ENCODE measurements at regions not wholly inside any gene's neighbourhood (a gene's known extent, or its start where the extent isn't known, plus 50 kb on each side); places are given as distances from the start of the nearest gene placed in this dataset.

DNA sequence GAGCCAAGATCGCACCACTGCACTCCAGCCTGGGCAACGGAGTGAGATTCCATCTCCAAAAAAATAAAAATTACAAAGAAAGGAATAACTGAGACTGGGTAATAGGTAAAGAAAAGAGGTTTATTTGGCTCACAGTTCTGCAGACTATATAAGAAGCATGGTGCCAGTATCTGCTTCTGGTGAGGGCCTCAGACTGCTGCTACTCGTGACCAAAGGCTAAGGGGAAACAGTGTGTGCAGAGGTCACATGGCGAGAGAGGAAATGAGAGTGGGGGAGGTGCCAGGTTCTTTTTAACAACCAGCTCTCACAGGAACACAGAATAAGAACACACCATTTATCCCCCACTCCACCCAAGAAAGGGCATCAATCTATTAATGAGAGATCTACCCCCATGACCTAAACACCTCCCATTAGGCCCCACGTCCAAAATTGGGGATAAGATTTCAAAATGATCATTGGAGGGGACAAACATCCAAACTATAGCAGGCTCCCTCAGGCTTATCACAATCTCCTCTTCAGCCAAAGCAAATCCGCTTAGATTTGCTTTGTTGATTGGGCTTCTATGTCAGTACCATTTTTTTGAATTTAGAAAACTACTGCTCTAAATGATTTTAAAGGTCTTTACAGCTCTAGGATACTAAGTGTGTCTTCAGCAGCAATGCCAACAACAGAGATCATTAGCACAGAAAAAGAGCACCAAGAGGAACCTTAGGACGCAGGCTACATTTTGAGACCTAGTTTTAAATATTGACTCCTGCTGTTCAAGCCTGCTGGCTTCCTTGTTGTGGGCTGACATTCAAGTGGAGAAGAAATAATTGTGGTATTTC lies 84.2 kb upstream of the TBL1XR1 start:
- Histone ChIP-seq H3K27ac (no peak overlapping the region), H3K4me3 (no peak overlapping the region), H3K4me1 (peaks cover 0 to 11% (median 8%) of the 10 kb centered on the region in 4 donors), H3K27me3 (no peaks in the 10 kb centered on the region), H3K9me3 (no peaks in the 10 kb centered on the region), H3K36me3 (no peaks in the 10 kb centered on the region)
- no peak for DNase-seq
- TF ChIP-seq, protein P1, sequence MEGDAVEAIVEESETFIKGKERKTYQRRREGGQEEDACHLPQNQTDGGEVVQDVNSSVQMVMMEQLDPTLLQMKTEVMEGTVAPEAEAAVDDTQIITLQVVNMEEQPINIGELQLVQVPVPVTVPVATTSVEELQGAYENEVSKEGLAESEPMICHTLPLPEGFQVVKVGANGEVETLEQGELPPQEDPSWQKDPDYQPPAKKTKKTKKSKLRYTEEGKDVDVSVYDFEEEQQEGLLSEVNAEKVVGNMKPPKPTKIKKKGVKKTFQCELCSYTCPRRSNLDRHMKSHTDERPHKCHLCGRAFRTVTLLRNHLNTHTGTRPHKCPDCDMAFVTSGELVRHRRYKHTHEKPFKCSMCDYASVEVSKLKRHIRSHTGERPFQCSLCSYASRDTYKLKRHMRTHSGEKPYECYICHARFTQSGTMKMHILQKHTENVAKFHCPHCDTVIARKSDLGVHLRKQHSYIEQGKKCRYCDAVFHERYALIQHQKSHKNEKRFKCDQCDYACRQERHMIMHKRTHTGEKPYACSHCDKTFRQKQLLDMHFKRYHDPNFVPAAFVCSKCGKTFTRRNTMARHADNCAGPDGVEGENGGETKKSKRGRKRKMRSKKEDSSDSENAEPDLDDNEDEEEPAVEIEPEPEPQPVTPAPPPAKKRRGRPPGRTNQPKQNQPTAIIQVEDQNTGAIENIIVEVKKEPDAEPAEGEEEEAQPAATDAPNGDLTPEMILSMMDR (IDR thresholded peaks at IDR 0.05): no peak
- intact Hi-C loops (cut with DNase I): no loop called here
- 72 to 79% methylated on average over 7 of the region's 7 CpGs for WGBS, 2 donors

DNA sequence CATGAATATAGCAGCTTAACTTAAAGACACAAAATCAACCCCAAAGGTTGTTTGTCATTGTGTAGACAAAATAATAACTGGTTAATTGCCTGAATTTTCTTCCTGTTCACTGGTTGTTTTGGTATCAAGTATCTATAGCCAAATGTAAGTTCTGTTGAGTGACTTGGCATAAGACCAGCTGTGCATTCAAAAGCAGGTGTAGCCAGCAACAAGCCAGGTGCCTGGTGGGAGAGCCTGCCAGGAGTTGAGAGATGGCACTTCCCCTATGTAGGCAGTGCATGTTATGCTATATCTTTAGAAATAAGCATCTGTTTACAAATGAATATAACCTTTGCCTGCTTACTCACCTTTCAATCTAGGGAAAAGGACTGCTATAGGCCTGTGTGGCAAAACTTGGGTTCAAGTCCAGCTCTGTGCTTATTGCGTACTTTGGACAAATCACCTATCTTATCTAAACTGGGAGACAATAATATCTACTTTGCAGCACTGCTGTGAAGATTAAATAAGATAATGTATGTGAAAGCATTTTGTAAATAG lies 84.9 kb upstream of the TBL1XR1 start:
- intact Hi-C loops (cut with DNase I): no loop called here
- no peak for DNase-seq
- H3K27ac ChIP-seq: no peak overlapping the region
- no peaks in the 10 kb centered on the region for H3K27me3 ChIP-seq
- WGBS, 2 donors: 16 to 76% methylated on average over 1 of the region's 1 CpG
- H3K36me3 ChIP-seq: no peaks in the 10 kb centered on the region
- no peak for TF ChIP-seq EP300 (IDR thresholded peaks at IDR 0.05)
- TF ChIP-seq, protein P1 (IDR thresholded peaks at IDR 0.05): no peak
- no peak for TF ChIP-seq POLR2AphosphoS5 (IDR thresholded peaks at IDR 0.05)
- TF ChIP-seq POLR2A (IDR thresholded peaks at IDR 0.05): no peak
- peaks cover 0 to 11% (median 8%) of the 10 kb centered on the region in 4 donors for H3K4me1 ChIP-seq
- H3K9me3 ChIP-seq: no peaks in the 10 kb centered on the region
- H3K4me3 ChIP-seq: no peak overlapping the region

DNA sequence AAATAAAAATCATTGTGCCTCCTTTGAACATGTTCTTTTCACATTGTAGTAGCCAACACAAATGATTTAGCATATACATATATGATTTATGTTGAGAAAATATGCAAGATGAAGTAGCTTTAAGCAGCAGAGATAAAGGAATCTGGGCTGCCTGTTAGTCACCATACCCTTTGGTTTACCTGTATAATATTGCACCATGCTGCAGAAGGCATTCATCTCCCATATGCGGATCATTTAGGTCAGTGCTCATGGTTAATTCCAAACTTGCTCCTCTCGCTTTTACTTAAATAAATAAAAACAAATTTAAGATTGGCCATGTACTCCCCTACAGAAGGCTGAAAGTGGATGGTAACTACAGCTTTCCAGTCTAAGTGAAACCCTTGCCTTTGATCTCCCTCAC lies 86.7 kb upstream of the TBL1XR1 start:
- H3K27ac ChIP-seq: peak overlapping the region in 2 of 4 donors; percentile 27 to 28
- H3K36me3 ChIP-seq: no peaks in the 10 kb centered on the region
- H3K9me3 ChIP-seq: no peaks in the 10 kb centered on the region
- H3K4me3 ChIP-seq: no peak overlapping the region
- intact Hi-C loops (cut with DNase I): no loop called here
- TF ChIP-seq POLR2A (IDR thresholded peaks at IDR 0.05): no peak
- TF ChIP-seq, protein P1 (IDR thresholded peaks at IDR 0.05): no peak
- TF ChIP-seq EP300 (IDR thresholded peaks at IDR 0.05): no peak
- no peak for TF ChIP-seq POLR2AphosphoS5 (IDR thresholded peaks at IDR 0.05)
- WGBS, 2 donors: 82 to 87% methylated on average over 2 of the region's 2 CpGs
- H3K27me3 ChIP-seq: no peaks in the 10 kb centered on the region
- DNase-seq: no peak
- H3K4me1 ChIP-seq: peaks cover 0 to 11% (median 8%) of the 10 kb centered on the region in 4 donors

DNA sequence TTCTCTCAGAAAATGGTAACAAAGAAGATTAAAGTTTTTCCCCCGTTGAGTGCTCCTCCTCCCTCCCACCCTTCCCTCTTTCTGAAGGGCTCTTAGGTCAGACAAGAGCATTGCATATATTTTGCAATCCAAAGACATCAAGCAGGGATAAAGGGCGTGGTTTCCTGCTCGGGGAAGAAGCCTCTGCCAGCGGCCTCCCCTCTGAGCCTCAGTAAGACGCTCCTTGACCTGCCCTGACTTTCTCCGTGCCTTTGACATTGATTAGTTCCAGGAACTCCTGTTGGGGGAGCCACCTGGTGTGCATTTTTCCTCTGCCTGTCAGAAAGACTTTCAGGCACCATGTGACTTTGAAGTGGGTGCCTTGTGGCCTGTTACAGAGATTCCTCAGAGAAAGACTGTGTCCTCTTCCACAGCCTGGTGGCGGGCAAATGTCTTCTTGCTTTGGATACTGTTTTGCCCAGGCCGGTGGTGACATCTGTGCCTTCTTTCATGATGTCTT lies 87.2 kb upstream of the TBL1XR1 start:
- Histone ChIP-seq H3K9me3 (no peaks in the 10 kb centered on the region), H3K27ac (peak overlapping the region in 2 of 4 donors; percentile 27 to 28), H3K4me1 (peaks cover 0 to 11% (median 8%) of the 10 kb centered on the region in 4 donors), H3K36me3 (no peaks in the 10 kb centered on the region), H3K27me3 (no peaks in the 10 kb centered on the region), H3K4me3 (no peak overlapping the region)
- intact Hi-C loops (cut with DNase I): no loop called here
- DNase-seq: peak; percentile 83
- WGBS, 2 donors: 37 to 39% methylated on average over 8 of the region's 8 CpGs
- TF ChIP-seq POLR2A (IDR thresholded peaks at IDR 0.05) (no peak), EP300 (IDR thresholded peaks at IDR 0.05) (peak in 1 of 4 donors; percentile 25), POLR2AphosphoS5 (IDR thresholded peaks at IDR 0.05) (peak in 3 of 4 donors; percentile 70 to 73 (median 73))
- TF ChIP-seq, protein P1 (IDR thresholded peaks at IDR 0.05): no peak
